ENCODE measurements at regions not wholly inside any gene's neighbourhood (a gene's known extent, or its start where the extent isn't known, plus 50 kb on each side); places are given as distances from the start of the nearest gene placed in this dataset.

GRCh38 chr1:53378061-53378460 lies 50.2 kb upstream of the LRP8 start:
- no peak for TF ChIP-seq POLR2A (IDR thresholded peaks at IDR 0.05; ENCODE audit: low read depth, low read length)

GRCh38 chr1:53378932-53379661 lies 51.2 kb upstream of the LRP8 start:
- DNase-seq (ENCODE audit: insufficient read length, low spot score) (no peak), FAIRE-seq (no peak)
- no peak for TF ChIP-seq POLR2A (IDR thresholded peaks at IDR 0.05; ENCODE audit: low read depth, low read length)

More at GRCh38 chr1:53378061-53378460, 50.2 kb upstream of the LRP8 start:
- FAIRE-seq (no peak), DNase-seq (ENCODE audit: insufficient read length, low spot score) (no peak)

DNA sequence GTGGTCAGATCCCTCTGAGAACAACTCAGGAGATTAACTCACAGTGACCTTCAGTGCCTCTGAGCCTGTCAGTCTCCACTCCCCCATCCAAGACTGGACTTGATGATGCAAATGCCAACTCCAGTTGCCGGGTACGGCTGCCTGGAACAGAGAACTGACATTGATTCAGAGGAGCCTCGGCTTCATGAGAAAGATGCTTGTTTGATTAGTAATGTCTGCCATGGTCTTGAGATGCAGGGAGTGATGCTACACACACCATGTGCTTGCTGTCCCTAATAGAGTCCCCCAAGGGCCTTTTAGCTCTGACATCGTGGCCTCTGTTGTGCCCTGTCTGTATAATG lies 51.8 kb upstream of the LRP8 start:
- no peak for TF ChIP-seq POLR2A (IDR thresholded peaks at IDR 0.05; ENCODE audit: low read depth, low read length)
- FAIRE-seq = no peak
- no peak for DNase-seq (ENCODE audit: insufficient read length, low spot score)

- DNase-seq (ENCODE audit: insufficient read length, low spot score) (no peak), FAIRE-seq (no peak)
- TF ChIP-seq POLR2A (IDR thresholded peaks at IDR 0.05; ENCODE audit: low read depth, low read length) = no peak
Observed at GRCh38 chr1:53380296-53380695, 52.4 kb upstream of the LRP8 start.

DNA sequence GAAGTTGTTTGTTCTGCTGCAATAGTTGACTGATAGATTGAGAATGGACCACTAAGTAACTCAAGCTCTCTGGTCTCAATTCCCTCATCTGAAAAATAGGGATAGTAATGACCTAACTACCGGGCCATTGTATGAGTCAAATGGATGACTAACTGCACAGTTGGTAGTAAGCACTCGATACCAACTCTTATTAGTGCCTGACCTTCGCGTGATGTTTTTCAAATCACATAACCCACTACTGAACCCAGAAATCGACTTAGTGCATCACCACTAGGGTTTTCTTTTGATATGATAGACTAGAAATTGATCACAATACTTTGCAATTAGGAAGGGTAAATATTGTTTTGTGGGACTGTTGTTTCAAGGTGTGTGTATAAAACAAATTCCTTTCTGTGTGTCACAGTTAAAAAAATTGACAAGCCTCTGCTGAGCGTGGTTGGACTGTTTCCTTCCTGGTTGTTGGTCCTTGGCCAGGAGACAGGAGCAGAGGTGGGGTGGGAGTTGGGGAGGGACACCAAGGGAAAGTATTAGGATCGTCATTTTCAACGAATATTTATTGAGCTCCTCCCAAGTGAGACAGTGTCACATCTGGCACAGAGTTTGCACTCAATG lies 54.0 kb upstream of the LRP8 start:
- DNase-seq (ENCODE audit: insufficient read length, low spot score) (peak; percentile 84), FAIRE-seq (peak; percentile 53)
- no peak for TF ChIP-seq POLR2A (IDR thresholded peaks at IDR 0.05; ENCODE audit: low read depth, low read length)

DNA sequence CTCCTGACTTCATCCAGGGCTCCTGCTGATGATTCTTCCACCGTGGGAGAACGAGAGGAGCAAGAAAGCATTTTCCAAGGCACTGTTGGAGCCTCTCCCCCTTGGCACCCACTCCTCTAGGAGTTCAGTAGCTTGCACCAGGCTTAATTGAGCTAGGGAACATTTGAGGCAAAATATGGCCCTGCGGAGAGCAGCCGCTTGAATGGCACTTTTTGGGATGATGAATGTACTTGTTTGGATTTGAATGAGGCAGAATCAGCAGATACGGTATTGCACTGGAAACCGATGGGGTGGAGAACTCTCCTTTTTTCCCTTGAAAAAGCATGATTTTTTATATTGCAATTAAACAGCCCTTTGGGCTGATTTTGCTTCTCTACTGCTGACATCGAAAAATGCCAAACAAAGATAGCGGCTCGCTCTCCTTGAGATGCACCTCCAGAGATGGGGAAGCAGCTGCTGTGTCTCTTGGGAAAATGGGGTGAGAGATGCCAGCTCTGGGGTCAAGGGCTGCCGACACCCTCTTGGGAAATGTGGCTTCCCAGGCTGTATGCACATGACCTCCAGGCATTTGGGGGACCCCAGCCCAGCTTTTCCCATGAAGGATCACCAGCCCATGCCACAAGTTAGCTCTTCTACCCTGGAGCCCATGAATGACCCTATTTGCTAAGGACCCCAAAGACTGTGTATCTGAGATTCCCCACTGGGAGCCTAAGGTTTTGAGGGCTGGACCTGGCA lies 55.4 kb upstream of the LRP8 start:
- TF ChIP-seq POLR2A (IDR thresholded peaks at IDR 0.05; ENCODE audit: low read depth, low read length) = no peak
- FAIRE-seq = no peak

DNA sequence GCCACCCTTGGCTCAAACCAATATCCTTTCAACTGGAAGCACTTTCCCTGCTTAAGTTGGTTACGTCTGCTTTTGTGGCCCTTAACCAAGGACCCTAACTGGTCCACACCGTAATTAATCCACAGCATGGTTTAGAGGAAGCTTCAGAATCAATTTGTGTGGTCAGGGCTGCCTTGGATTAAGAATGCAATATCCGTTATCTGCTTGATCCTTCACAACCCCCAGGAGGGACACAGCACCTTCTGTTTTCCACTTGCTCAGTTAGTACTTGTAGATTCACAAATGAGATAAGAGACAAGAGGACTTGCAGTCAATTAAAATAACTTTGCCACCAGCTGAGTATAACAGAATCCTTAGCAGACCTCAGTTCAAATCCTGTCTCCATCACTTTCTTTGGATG lies 56.9 kb upstream of the LRP8 start:
- no peak for TF ChIP-seq POLR2A (IDR thresholded peaks at IDR 0.05; ENCODE audit: low read depth, low read length)
- FAIRE-seq (no peak), DNase-seq (ENCODE audit: insufficient read length, low spot score) (no peak)

More for the DNA sequence above, 55.4 kb upstream of the LRP8 start:
- no peak for DNase-seq (ENCODE audit: insufficient read length, low spot score)

- DNase-seq (ENCODE audit: insufficient read length, low spot score) (no peak), FAIRE-seq (no peak)
- TF ChIP-seq POLR2A (IDR thresholded peaks at IDR 0.05; ENCODE audit: low read depth, low read length) = no peak
Observed at GRCh38 chr1:53385276-53386225, 57.7 kb upstream of the LRP8 start.

DNA sequence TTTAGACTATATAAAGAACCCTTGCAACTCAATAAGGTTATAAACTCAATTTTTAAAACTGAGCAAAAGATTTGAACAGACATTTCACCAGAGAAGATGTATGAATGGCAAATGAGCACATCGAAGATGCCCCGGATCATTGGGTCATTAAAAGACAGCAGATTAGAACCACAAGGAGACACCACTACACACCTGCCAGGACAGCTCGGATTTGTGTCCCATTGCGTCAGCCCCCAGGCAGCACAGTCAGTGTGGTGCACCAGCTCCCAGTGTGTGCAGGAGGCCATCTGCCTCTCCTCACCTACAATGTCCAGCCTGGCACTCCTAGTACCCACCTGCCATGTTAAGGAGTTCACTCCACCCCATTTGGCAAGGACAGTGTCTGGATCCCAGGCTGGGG lies 61.1 kb upstream of the LRP8 start:
- DNase-seq (ENCODE audit: insufficient read length, low spot score) (no peak), FAIRE-seq (no peak)
- TF ChIP-seq POLR2A (IDR thresholded peaks at IDR 0.05; ENCODE audit: low read depth, low read length) = no peak

GRCh38 chr1:53390261-53390660 lies 62.4 kb upstream of the LRP8 start:
- no peak for DNase-seq (ENCODE audit: insufficient read length, low spot score)
- no peak for FAIRE-seq
- TF ChIP-seq POLR2A (IDR thresholded peaks at IDR 0.05; ENCODE audit: low read depth, low read length) = no peak

DNA sequence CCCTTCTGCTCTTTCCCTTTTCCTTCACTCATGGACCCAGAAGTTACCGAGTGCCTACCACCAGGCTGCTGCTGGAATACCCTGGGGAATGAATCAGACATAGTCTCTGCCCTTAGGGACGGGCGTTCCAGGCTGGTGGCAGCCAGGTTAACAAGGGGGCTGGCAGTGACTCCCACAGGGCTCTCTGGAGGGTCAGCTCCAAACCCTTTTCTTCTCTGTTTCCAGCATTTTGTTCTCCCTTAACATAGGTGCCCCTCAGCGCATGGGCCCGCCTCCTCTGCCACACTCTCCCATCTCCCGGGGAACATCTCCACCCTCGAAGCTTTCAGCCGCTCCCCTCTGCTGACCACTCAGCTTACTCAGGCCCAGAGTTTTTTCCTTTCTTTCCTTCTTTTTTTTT lies 62.9 kb upstream of the LRP8 start:
- TF ChIP-seq POLR2A (IDR thresholded peaks at IDR 0.05; ENCODE audit: low read depth, low read length) = no peak
- DNase-seq (ENCODE audit: insufficient read length, low spot score) = no peak
- FAIRE-seq = no peak

DNA sequence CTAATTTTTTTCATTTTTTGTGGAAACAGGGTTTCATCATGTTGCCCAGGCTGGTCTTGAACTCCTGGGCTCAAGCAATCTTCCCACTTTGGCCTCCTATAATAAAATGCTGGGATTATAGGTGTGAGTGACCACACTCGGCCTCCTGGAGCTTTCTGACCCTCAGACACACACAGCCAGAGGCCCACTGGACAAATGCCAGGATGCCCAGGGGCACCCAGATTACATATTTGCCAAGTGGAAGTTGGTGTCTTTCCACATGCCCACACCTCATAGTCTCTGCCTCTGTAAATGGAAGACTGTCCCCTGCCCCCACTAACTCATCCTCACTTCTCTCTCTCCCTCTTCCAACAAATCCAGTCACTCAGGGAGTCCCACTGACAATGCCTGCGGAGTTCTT lies 63.4 kb upstream of the LRP8 start:
- DNase-seq (ENCODE audit: insufficient read length, low spot score) (no peak), FAIRE-seq (no peak)
- TF ChIP-seq POLR2A (IDR thresholded peaks at IDR 0.05; ENCODE audit: low read depth, low read length) = no peak

- FAIRE-seq (no peak), DNase-seq (ENCODE audit: insufficient read length, low spot score) (no peak)
- no peak for TF ChIP-seq POLR2A (IDR thresholded peaks at IDR 0.05; ENCODE audit: low read depth, low read length)
Observed at GRCh38 chr1:53391982-53392381, 64.1 kb upstream of the LRP8 start.

DNA sequence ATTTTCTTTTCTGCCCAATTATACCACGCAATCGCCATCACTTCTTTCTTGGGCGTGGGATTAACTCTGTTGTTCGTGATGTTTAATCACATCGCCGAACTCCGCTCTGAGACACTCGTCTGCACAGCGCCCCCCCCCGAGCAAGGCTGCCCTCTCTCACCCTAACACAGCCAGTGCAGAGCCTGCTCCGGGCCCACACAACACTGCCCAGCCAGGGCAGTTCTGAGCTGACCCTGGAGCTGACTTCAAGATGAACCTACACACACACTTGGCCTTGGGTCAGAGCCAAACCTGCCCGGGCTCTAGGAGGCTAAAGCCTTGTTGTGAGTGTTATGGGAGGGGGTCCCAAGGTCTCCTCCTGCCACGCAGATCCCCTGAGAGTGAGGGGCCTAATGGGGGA lies 64.6 kb upstream of the LRP8 start:
- FAIRE-seq (no peak), DNase-seq (ENCODE audit: insufficient read length, low spot score) (no peak)
- no peak for TF ChIP-seq POLR2A (IDR thresholded peaks at IDR 0.05; ENCODE audit: low read depth, low read length)
